Liver (tissue), 7 donors: ENCODE measurements at regions not wholly inside any gene's neighbourhood (a gene's known extent, or its start where the extent isn't known, plus 50 kb on each side); places are given as distances from the start of the nearest gene placed in this dataset.
"Not testable (repeated sequence)": the region's sequence is repeated elsewhere in the genome, so short reads cannot be mapped to it uniquely, and the experiment has no call there.

Experiments used
- DNase-seq: peaks from one replicate; pipeline ENCODE4 v3.0.0-alpha.2; 2017; ENCODE audit warnings: low spot score
- H3K27ac ChIP-seq, 2 donors: one replicate each; pipeline ENCODE4 v1.7.0; 2013; ENCODE audit warnings: inconsistent platforms in 2 of 2, low read length in 2 of 2, control low read depth in 1 of 2, low read depth in 1 of 2, mild to moderate bottlenecking in 1 of 2
- H3K27me3 ChIP-seq, 4 donors: one replicate each; pipeline versions ENCODE4 v1.6.1 to v1.7.0; 2013; ENCODE audit warnings: low read length in 3 of 4, inconsistent platforms in 1 of 4, mild to moderate bottlenecking in 1 of 4, moderate library complexity in 1 of 4; ENCODE audit not compliant: control insufficient read depth in 4 of 4, insufficient read depth in 4 of 4
- H3K36me3 ChIP-seq, 4 donors: one replicate each; pipeline versions ENCODE4 v1.6.1 to v1.7.0; 2013; ENCODE audit warnings: low read length in 3 of 4, mild to moderate bottlenecking in 3 of 4, low read depth in 1 of 4, moderate library complexity in 1 of 4; ENCODE audit not compliant: control insufficient read depth in 4 of 4, insufficient read depth in 3 of 4
- H3K4me1 ChIP-seq, 4 donors: one replicate each; pipeline versions ENCODE4 v1.6.1 to v1.7.0; 2013; ENCODE audit warnings: low read length in 3 of 4, mild to moderate bottlenecking in 3 of 4, moderate library complexity in 1 of 4; ENCODE audit not compliant: control insufficient read depth in 4 of 4, insufficient read depth in 4 of 4
- H3K4me3 ChIP-seq, 3 donors: one replicate each; pipeline versions ENCODE4 v1.6.1 to v1.7.0; 2013; ENCODE audit warnings: low read length in 3 of 3, control low read depth in 1 of 3, low read depth in 1 of 3, mild to moderate bottlenecking in 1 of 3
- H3K9ac ChIP-seq, 2 donors: one replicate each; pipeline ENCODE4 v1.7.0; 2013; ENCODE audit warnings: low read length in 2 of 2, mild to moderate bottlenecking in 2 of 2, moderate library complexity in 2 of 2, control low read depth in 1 of 2, low read depth in 1 of 2
- H3K9me3 ChIP-seq, 4 donors: one replicate each; pipeline versions ENCODE4 v1.6.1 to v1.7.0; 2013; ENCODE audit warnings: low read length in 3 of 4; ENCODE audit not compliant: control insufficient read depth in 4 of 4
- EGR1 ChIP-seq, 2 donors: IDR thresholded peaks; 2 replicates each; pipeline ENCODE4 v1.6.1; 2016 to 2018; ENCODE audit warnings: antibody characterized with exemption in 2 of 2, low read depth in 2 of 2
- FOXA1 ChIP-seq: IDR thresholded peaks from 2 replicates; pipeline ENCODE4 v1.6.1; 2016; ENCODE audit warnings: antibody characterized with exemption
- FOXA2 ChIP-seq: IDR thresholded peaks from 2 replicates; pipeline ENCODE4 v1.6.1; 2016; ENCODE audit warnings: antibody characterized with exemption
- GABPA ChIP-seq, 2 donors: IDR thresholded peaks in 1 of 2; conservative IDR thresholded peaks in 1 of 2; 2 replicates each; pipeline ENCODE4 v1.6.1; 2016; ENCODE audit warnings: antibody characterized with exemption in 2 of 2, mild to moderate bottlenecking in 1 of 2, moderate library complexity in 1 of 2
- HNF4A ChIP-seq, 2 donors: conservative IDR thresholded peaks; 2 replicates each; pipeline ENCODE4 v1.6.1; 2016; ENCODE audit warnings: antibody characterized with exemption in 2 of 2, mild to moderate bottlenecking in 2 of 2
- HNF4G ChIP-seq: IDR thresholded peaks from 2 replicates; pipeline ENCODE4 v1.6.1; 2016; ENCODE audit warnings: antibody characterized with exemption
- JUND ChIP-seq, 2 donors: IDR thresholded peaks; 2 replicates each; pipeline ENCODE4 v1.6.1; 2016; ENCODE audit warnings: antibody characterized with exemption in 2 of 2
- NR2F2 ChIP-seq: IDR thresholded peaks from 2 replicates; pipeline ENCODE4 v1.6.1; 2016; ENCODE audit warnings: antibody characterized with exemption
- RAD21 ChIP-seq, 2 donors: IDR thresholded peaks; 2 replicates each; pipeline ENCODE4 v1.6.1; 2016; ENCODE audit warnings: antibody characterized with exemption in 2 of 2, mild to moderate bottlenecking in 2 of 2
- REST ChIP-seq: IDR thresholded peaks from 2 replicates; pipeline ENCODE4 v1.6.1; 2016; ENCODE audit warnings: antibody characterized with exemption, mild to moderate bottlenecking
- RXRA ChIP-seq, 2 donors: IDR thresholded peaks; 2 replicates each; pipeline ENCODE4 v1.6.1; 2017 to 2018; ENCODE audit warnings: antibody characterized with exemption in 2 of 2, mild to moderate bottlenecking in 1 of 2
- SP1 ChIP-seq: IDR thresholded peaks from 2 replicates; pipeline ENCODE4 v1.6.1; 2018; ENCODE audit warnings: antibody characterized with exemption, mild to moderate bottlenecking
- TAF1 ChIP-seq: conservative IDR thresholded peaks from 2 replicates; pipeline ENCODE4 v1.6.1; 2016; ENCODE audit warnings: antibody characterized with exemption, mild to moderate bottlenecking
- YY1 ChIP-seq: IDR thresholded peaks from 2 replicates; pipeline ENCODE4 v1.6.1; 2016; ENCODE audit warnings: antibody characterized with exemption, mild to moderate bottlenecking
- ZBTB33 ChIP-seq: IDR thresholded peaks from 2 replicates; pipeline ENCODE4 v1.6.1; 2016; ENCODE audit warnings: antibody characterized with exemption
- WGBS: extraction: QIAGEN DNeasy Blood & Tissue Kit; methylation state at CpG from one replicate; pipeline ENCODE4 v1.1.7; 2013; 5-methylcytosine and 5-hydroxymethylcytosine counted together
- donor health status: healthy.
- donor health status: healthy.
- donor health status: healthy.
- donor health status: healthy.

GRCh38 chr7:152591976-152592375 is 84.0 kb downstream of the XRCC2 start (continued):
- TF ChIP-seq REST (no peak), TAF1 (no peak)

GRCh38 chr7:152590481-152590880 is 85.5 kb downstream of the XRCC2 start:
- Histone ChIP-seq H3K27me3 (no peaks in the 10 kb centered on the region), H3K27ac (no peak overlapping the region), H3K36me3 (no peaks in the 10 kb centered on the region), H3K4me3 (no peak overlapping the region), H3K9me3 (no peaks in the 10 kb centered on the region), H3K4me1 (no peaks in the 10 kb centered on the region), H3K9ac (no peak overlapping the region)
- DNase-seq, result no peak
- WGBS, result 92% methylated on average over 6 of the region's 6 CpGs
- TF ChIP-seq RAD21 (IDR thresholded peaks at IDR 0.05) (no peak), FOXA2 (no peak), JUND (IDR thresholded peaks at IDR 0.05) (no peak), REST (no peak), SP1 (no peak), TAF1 (no peak), RXRA (IDR thresholded peaks at IDR 0.05) (no peak), FOXA1 (no peak), YY1 (no peak), ZBTB33 (no peak), GABPA (IDR thresholded peaks at IDR 0.05 in 1 of 2, conservative IDR thresholded peaks at IDR 0.05 in 1 of 2) (no peak), HNF4G (no peak), NR2F2 (no peak), EGR1 (IDR thresholded peaks at IDR 0.05; ENCODE audit: low read depth in 2 of 2) (no peak), HNF4A (conservative IDR thresholded peaks at IDR 0.05) (no peak)

GRCh38 chr7:152589821-152590220 is 86.1 kb downstream of the XRCC2 start:
- DNase-seq, result not testable (repeated sequence)
- 91% methylated on average over 9 of the region's 9 CpGs for WGBS

More at GRCh38 chr7:152589821-152590220, 86.1 kb downstream of the XRCC2 start:
- H3K9ac ChIP-seq, H3K4me3 ChIP-seq, H3K4me1 ChIP-seq, H3K9me3 ChIP-seq, H3K27me3 ChIP-seq, H3K36me3 ChIP-seq, H3K27ac ChIP-seq: not testable (repeated sequence)
